Right lobe of liver (tissue), 4 donors: ENCODE measurements at regions not wholly inside any gene's neighbourhood (a gene's known extent, or its start where the extent isn't known, plus 50 kb on each side); places are given as distances from the start of the nearest gene placed in this dataset.

Source experiments
- CTCF ChIP-seq, 4 donors: fragments of 200-600 bp in 3 of 4; fragments of 450-650 bp in 1 of 4; IDR thresholded peaks; one replicate each; pipeline versions ENCODE4 v1.5.1 to v1.8.0; 2016 to 2022; ENCODE audit warnings: antibody characterized with exemption in 4 of 4, mild to moderate bottlenecking in 2 of 4
- POLR2A ChIP-seq: fragments of 450-650 bp; IDR thresholded peaks from one replicate; pipeline ENCODE4 v1.6.1; 2017; ENCODE audit warnings: antibody characterized with exemption, mild to moderate bottlenecking
- donor health status: DM: no; HTN: no; CAD: no.
- donor health status: DM: no; HTN: no; CAD: no.
- donor health status: DM: no; HTN: yes; CAD: no.

- TF ChIP-seq CTCF (IDR thresholded peaks at IDR 0.05) (no peak), POLR2A (peak; percentile 37)
These were observed 560.6 kb upstream of the ID2 start for GRCh38 chr2:8121022-8121825.
